Renal cortical epithelial cell (primary cell): ENCODE measurements at regions not wholly inside any gene's neighbourhood (a gene's known extent, or its start where the extent isn't known, plus 50 kb on each side); places are given as distances from the start of the nearest gene placed in this dataset.
A peak's percentile ranks its signal among the peaks of the same experiment; 100 is the strongest.
"Not testable (repeated sequence)": the region's sequence is repeated elsewhere in the genome, so short reads cannot be mapped to it uniquely, and the experiment has no call there.

Experiments
- DNase-seq: peaks from one replicate; pipeline ENCODE4 v3.0.0-alpha.2; 2011; ENCODE audit warnings: low read depth

- no peak for DNase-seq
Observed at GRCh38 chrX:125505207-125505606, 185.5 kb downstream of the TEX13C start.

GRCh38 chrX:125507119-125507518 is 187.4 kb downstream of the TEX13C start:
- peak; percentile 30 for DNase-seq

- DNase-seq: peak; percentile 75
Observed at GRCh38 chrX:125520029-125520428, 200.4 kb downstream of the TEX13C start.

- DNase-seq: peak; percentile 18
Observed at GRCh38 chrX:125522752-125523151, 203.1 kb downstream of the TEX13C start.

GRCh38 chrX:125532411-125533089 is 212.9 kb downstream of the TEX13C start:
- DNase-seq: no peak

- no peak for DNase-seq
Observed at GRCh38 chrX:125533352-125533751, 213.7 kb downstream of the TEX13C start.

GRCh38 chrX:125544031-125544660 is 224.5 kb downstream of the TEX13C start:
- no peak for DNase-seq

GRCh38 chrX:125544856-125545255 is 225.2 kb downstream of the TEX13C start:
- DNase-seq: no peak

GRCh38 chrX:125577479-125577878 is 257.8 kb downstream of the TEX13C start:
- no peak for DNase-seq

GRCh38 chrX:125604448-125604847 is 284.8 kb downstream of the TEX13C start:
- no peak for DNase-seq

- no peak for DNase-seq
Observed at GRCh38 chrX:125605145-125605544, 285.5 kb downstream of the TEX13C start.

- not testable (repeated sequence) for DNase-seq
Observed at GRCh38 chrX:125614591-125615343, 295.1 kb downstream of the TEX13C start.

GRCh38 chrX:125620715-125621587 is 301.3 kb downstream of the TEX13C start:
- DNase-seq: no peak

- DNase-seq: no peak
Observed at GRCh38 chrX:125621588-125621927, 301.9 kb downstream of the TEX13C start.

GRCh38 chrX:125622899-125623298 is 303.2 kb downstream of the TEX13C start:
- DNase-seq: no peak

GRCh38 chrX:125627676-125628075 is 308.0 kb downstream of the TEX13C start:
- DNase-seq: no peak

GRCh38 chrX:125628435-125628834 is 308.8 kb downstream of the TEX13C start:
- DNase-seq: no peak

- DNase-seq: no peak
Observed at GRCh38 chrX:125641405-125641804, 321.7 kb downstream of the TEX13C start.

GRCh38 chrX:125646195-125646594 is 326.5 kb downstream of the TEX13C start:
- DNase-seq: no peak

- peak; percentile 32 for DNase-seq
Observed at GRCh38 chrX:125651426-125651825, 331.8 kb downstream of the TEX13C start.

- no peak for DNase-seq
Observed at GRCh38 chrX:125654501-125654900, 334.8 kb downstream of the TEX13C start.

- no peak for DNase-seq
Observed at GRCh38 chrX:125673758-125674157, 354.1 kb downstream of the TEX13C start.
